NCI-H345 (cell line): ENCODE measurements at regions not wholly inside any gene's neighbourhood (a gene's known extent, or its start where the extent isn't known, plus 50 kb on each side); places are given as distances from the start of the nearest gene placed in this dataset.

Source experiments
- DNase-seq: peaks from one replicate; lab custom pipeline; 2025; lab: John Stamatoyannopoulos, UW

DNA sequence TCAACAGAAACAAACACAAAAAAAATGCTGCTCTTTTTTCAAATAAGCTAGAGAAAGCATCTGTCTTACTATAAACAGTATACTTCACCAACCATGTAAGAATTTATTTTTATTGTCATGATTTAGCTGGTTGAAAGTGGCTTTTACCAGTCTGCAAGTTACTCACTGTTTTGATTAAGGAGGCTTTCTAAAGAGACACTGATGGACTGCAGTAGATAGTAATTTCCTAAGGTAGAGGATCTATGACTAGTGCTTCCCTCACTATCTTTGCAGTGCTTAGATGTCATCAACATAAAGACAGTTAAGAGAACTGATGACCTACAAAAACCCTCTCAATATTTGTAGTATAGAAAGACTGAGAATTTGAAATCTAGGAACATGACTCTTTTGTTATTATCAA lies 846.2 kb upstream of the AGA start:
- DNase-seq: no peak

DNA sequence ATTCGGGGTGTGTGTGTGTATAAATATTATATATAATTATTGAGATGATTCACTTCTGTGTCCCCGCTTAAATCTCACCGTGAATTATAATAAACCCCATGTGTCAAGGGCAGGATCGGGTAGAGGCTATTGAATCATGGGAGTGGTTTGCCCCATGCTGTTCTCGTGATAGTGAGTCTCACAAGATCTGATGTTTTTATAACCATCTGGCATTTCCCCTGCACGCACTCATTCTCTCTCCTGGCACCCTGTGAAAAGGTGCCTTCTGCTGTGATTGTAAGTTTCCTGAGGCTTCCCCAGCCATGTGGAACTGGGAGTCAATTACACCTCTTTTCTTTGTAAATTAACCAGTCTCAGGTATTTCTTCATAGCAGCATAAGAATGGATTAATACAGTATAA lies 851.4 kb upstream of the AGA start:
- no peak for DNase-seq

DNA sequence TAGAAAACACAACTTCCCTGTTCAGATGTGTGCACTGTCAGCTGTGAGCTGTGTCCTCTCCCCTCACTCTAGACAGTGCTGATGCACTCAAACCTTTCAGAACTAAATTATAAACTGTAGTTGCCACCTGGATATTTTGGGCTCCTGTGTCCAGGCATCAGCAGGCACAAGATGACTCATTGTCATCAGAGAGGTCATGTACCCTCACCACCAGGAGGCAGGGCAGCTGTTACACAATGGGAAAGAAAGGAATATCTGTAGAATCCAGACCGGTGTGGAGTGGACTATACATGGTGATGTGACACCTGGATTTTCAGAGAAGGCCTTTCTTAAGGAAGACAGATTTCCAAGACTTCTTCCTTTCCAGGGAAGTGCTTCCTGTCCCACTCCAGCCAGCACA lies 854.4 kb upstream of the AGA start:
- DNase-seq: no peak

DNA sequence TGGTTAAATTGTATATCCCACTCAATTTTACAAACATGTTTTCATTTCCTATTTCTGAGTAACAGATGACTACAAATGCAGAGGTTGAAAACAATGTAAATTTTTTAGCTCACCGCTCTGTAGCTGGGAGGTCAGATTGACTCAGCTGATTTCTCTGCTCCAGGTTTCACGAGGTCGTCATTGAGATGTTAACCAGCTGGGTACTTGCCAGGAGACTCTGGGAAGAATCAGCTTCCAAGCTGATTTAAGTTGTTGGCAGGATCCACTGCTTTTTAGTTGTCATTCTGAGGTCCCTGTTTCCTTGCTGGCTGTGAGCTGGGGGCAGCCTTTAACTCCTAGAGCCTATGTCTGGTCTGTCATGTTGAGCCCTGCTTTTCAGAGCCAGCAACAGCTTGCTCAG lies 864.3 kb upstream of the AGA start:
- DNase-seq: no peak

DNA sequence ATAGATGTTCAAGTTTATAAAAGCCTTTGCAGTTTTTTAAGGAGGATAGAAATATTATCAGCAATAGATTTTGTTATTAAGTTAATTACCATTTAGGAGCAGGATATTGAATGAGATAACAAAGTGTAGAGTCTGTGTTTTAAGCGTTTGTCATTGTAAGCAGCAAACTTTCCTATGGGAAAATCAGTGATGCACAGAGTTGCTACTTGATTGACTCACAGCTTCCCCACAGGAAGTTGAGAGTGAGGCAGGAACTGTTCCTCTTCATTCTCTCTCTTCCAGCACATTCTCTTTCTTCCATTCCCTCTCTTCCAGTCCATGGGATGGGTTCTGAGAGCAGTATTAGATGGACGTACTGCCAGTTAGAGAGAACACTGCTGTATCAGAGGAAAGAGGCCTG lies 867.7 kb upstream of the AGA start:
- DNase-seq: no peak

DNA sequence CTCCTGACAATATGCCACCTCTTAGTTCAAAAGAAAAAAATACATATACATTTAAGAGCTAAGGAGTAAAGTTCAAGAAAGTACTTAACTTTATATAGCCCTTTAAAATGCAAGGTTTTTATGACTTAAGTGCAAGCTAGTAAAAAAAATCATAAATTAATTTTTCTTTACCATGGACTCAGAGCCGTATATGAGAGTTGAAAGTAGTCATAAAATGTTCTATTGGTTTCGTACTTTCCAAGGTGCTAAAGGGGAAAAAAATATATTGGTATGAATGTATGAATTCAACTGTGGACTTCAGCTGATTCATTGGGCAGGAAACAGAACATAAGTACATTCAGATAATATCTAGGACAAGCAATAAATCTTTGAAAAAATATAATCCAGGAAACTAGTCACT lies 869.8 kb upstream of the AGA start:
- DNase-seq: no peak

DNA sequence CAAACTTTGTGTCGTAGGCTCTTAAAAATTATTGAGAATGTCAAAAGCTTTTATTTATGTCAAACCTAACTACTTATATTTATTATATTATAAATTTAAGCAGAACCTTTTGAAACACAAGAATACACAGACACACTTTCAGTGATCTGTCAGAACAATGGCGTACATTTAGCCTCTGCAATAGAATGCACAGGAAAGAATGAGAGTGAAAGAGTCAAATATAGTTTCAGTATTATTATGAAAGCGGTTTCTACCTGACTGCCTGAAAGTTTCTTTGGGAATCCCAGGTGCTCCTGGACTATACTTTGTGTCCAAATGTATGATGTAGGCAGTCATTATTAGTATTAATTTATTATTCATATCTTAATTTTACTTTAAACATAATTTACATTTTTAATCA lies 872.0 kb upstream of the AGA start:
- no peak for DNase-seq

DNA sequence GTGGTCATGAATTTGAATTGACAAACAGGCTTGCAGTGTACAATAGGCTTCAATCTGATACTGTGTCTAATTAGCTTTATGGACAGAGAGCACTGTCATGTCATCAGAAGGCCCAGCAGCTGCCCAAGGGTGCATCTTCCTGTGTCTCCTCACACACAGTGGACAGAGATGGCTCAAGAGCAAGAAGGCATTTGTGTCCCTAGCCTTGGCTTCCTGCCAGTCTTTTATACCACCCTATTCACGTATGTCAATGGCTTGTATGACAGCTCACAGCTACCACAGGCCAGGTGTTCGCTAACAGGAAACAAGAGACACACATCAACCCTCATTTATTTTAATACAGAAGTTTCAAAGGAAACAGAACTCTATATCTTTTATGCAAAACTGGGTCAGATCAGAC lies 874.0 kb upstream of the AGA start:
- DNase-seq: no peak

DNA sequence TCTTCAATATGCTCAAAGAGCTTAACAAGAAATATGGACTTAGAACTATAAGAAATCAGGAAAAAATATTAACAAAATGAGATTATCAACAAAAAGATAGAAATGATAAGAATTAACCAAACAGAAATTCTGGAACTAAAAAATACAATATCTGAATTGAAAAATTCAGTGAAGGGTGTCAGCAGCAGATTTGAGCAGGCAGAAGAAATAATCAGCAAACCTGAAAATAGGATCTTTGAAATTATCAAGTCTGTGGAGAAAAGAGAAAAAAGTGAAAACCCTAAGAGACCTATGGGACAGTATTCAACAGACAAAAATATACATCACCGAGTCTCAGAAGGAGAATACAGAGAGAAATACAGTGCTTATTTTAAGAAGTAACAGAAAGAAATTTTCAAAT lies 877.8 kb upstream of the AGA start:
- no peak for DNase-seq

DNA sequence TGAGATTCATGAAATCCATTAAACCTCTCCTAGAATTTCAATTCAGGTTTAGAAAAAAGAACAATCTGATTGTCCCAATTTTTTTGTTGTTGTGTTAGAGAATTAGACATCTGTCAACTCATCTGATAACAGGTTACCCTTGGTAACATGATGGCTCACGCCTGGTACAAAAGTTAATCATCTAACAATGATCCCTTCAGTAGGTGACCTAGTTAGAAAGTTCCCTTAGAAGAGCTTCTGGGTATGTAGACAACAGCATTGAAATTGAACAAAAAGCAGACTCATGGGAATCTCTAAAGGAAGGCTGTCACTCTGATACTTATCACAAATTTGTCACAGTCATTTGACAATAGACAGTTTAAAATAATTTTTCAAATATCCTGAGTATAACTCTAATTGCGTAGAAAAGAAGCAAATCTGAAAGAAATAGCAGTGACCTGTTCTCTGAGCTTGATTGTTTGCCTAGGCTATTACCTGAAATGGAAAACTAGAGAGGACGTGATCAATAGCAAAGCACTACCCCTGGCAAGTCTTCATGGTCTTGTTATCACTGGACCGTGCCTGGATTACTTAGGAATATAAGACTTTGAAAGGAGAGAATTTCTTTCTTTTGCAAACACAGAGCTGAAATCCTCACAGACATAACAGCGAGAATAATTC lies 880.4 kb upstream of the AGA start:
- DNase-seq: no peak

DNA sequence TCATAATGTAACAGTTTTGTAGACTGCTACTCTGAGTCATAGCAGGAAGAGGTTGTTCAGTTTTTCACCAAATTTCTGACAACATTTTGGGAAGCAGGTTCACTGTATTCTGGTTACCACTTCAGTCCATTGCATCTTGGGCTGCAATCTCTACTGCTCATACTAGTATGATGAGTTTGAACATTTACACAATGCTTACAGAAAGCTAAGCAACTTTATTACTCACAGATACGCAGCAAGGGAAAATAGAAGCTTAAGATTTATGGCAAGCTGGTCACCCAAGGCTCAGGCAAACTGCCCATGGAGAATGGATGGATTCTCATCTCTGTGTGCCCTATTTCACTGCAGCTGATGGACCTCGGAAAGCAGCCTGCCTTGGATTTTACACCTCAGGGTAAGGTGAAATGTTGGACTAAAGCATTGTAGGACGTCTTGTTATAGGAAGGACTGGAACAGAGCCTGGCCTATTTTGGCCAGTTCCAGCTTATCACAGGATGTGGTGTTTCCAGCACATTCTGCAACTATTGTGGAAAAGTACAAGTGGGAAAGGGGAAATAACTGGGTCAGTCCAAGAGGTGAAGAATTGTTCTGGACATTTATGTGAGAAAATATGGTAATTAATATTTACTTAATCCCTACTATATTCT lies 887.1 kb upstream of the AGA start:
- DNase-seq: no peak

DNA sequence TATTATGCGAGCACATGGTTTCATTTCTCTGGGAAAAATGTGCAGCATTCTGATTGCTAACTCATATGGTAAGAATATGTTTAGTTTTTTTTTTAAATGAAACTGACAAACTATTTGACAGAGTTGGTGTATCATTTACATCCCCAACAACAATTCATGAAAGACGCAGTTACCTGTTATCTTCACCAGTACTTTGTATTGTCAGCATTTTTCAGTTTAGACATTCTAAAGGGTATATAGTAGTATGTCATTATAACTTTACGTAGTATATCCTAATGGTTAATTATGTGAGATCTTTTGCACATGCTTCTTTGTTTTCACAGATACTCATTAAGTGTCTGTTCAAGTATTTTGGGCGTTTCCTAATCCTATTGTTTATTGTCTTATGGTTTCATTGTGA lies 891.1 kb upstream of the AGA start:
- no peak for DNase-seq

DNA sequence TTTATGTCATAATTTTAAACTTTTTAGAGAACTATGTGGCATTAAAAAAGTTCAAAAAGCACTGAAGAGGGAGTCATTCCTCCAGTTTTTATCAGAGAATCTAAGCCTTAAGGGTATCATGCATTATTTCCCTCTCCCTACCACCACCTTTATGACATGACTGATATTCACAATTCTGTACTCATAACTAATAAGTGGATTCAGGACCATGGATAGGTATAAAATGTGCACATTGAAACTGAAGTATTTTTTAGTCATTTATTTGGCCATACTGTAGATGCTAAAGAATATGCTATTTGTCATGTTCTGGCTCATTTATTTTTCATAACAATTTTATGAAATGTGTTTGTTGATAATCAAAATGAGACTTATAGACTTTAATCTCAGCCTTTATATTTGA lies 897.5 kb upstream of the AGA start:
- no peak for DNase-seq

DNA sequence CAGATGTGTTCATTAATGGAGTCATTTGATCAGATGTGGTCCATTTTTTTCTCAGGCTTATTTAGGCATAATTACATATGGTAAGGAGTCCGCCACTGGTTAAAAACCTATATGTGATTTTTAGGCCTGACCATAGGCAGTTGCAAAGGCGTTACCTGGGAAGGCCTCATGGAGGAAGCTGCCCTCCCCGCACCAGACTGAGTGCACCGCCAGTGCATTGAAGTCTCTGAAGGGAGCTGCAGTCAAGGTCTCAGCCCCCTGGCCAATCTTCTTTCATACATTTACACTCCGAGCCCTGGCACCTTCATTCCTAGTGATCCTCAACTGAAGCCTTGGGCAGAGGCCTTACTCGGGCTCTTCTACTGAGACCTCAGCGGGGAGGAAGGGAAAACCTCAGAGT lies 898.2 kb upstream of the AGA start:
- no peak for DNase-seq

DNA sequence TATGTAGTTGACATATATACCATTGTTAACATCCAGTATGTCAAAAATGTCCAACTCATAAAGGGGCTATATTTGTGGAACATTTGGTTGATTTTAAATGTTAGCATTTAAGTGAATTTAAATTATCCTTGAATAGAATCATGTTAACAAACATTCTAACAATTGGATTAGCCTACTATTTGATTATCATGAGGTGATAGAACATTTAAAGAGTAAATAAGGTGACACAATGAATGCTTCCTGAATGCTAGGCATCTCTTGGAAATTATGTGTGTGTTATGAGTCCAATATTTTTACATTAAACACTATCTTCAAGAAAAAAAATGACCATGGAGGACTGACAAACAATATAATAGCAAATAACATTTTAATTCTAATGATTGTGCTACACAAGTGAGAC lies 901.9 kb upstream of the AGA start:
- DNase-seq: no peak

DNA sequence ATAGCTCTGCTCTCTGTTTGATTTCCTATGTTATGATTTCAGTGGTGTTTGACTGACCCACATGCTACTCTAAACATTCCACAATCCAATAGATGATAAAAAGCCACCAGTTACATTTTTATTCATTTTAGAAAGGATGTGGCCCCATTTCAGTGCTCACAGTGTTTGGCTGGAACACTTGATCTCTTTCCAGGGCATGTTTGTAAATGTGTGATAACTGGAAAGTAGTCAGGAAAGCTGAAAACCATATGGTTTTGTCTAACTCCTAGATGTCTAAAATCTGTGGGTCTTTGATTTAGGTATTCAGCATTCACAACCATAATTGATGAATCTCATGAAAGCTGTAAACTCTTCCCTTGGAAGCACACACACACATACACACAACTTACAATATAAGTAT lies 904.9 kb upstream of the AGA start:
- DNase-seq: no peak

DNA sequence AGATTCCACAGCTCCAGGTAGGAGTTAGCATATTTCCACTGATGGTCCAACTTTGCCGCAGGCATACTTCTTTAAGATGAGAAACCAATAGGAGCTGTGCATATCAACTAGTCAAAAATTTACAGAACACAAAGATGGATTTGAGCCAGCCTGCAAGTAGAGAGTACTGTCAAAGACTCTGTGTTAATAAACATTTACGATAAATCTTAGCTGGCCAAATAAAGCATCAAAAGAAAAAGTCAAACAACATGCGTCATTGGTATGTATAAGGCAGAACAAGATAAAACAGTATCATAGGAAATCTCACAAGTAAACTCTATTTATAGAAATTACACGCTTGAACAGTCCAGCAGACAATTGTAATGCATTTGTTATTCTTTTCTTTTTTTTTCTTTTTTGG lies 907.4 kb upstream of the AGA start:
- no peak for DNase-seq

DNA sequence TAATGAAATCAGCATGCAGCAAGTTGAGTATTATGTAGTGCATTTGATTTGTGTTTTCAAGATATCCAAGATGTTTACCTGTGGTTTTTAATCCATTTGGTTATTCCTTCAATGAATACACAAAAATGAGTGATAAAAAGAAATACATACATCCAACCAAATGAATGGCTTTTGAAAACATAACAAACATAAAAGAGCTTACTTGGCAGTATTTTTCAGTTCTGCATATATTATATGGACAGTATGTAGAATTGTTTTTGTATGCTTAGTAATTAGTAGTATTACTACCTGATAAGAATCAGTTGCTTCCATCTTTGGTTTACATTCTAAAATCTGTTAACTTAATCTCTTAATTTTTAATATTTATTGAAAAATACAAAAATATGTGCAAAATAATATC lies 908.9 kb upstream of the AGA start:
- DNase-seq: no peak

DNA sequence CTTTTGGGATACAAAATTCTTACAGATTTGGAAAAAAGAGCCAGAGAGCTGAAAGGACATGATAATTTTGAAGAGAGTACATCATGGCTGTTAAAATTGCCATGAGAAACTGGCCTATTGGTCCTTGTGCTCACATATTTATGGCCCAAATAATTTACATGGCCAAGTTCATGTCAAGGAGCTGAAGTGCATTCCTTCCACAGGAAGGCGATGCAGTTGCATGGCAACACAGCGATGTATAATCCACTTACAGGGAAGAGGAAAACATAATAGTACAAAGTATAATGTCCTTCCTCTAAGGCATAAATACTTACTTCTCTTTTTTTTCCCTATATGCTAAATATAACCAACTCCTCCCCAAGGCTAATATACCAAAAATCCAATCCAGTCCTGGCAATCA lies 914.5 kb upstream of the AGA start:
- no peak for DNase-seq

DNA sequence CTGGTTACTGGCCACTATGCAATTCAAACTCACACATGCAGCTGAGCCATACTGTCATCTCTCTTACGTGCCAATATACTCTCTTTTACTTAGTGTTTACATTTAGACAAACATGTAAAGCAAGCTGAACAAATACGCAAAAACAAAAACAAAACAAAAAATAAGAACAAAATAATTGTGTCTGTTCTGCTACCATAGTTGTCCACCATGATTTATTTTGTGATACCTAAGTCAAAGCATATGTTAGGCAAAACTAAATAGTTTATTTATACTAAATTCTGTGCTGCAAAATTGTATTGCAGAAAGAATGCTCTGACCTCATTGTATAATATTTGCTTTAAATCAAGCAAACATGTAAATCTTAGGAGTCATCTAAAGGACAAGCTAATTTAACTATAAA lies 943.2 kb upstream of the AGA start:
- no peak for DNase-seq

DNA sequence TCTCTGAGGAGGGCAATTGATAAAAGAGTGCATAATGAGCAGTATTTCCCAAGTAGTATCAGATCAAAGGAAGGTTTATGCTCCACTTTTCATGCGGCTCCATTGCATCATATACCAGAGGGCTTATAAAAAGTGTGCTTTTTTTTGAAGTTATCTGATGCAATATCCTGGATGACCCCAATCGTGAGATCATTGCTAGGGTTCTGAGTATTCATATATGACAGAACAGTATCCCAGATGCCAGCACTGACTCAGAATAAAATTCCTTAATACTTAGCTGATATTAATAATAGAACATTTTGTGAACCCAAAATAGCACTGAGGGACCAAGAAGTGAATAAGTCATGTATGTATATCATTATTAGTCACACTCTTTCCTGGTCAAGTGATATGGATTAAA lies 945.5 kb upstream of the AGA start:
- DNase-seq: no peak

DNA sequence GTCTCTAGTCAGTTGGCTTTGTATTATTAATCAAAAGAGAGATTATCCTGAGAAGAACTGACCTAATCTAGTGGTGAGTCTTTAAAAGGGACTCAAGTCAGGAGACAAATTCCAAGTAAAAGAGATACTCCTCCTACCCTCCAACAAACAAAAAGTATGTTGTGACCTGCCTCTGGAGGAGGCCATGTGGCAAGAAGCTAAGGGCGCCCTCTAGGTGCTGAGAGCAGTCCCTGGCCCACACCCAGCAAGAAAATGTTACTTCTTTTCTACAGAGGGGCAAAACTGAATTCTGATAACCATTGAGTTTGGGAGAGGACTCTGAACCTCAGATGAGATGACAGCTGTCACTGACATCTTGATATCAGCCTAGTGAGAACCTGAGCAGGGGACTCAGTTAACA lies 953.6 kb upstream of the AGA start:
- DNase-seq: no peak

DNA sequence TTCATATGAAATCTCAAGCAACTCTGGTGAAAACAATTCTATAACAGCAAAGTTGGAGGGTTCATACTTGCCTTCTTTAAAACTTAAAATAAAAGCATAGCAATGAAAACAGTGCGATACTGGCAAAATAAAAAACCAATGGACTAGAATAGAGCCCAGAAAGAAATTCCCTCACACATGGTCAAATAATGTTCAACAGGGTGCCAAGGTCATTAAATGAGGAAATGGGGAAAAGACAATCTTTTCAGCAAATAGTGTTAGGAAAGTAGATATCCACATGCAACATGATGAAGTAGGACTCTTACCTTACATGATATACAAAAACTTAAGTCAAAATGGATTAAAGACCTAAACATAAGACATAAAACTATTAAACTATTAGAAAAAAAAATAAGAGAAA lies 970.2 kb upstream of the AGA start:
- no peak for DNase-seq

DNA sequence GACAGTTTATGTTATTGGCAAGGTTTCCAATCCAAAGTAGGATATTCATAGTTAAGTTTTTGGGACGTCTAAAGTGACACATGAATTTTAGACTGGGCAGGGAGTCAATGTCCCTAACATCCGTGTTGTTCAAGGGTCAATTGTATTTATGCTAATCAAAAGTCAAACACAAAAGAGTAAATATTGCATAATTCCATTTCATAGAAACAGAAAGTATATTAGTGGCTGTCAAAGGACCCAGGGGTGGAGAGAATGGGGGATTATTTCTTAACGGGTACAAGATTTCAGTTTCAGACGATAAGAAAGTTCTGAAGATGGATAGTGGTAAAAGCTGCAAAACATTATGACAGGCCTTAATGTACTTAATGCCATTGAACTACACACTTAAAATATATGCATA lies 971.8 kb upstream of the AGA start:
- DNase-seq: no peak
